C4-2B (cell line): ENCODE measurements at regions not wholly inside any gene's neighbourhood (a gene's known extent, or its start where the extent isn't known, plus 50 kb on each side); places are given as distances from the start of the nearest gene placed in this dataset.

Source experiments
- CTCF ChIP-seq: fragments of 450-650 bp; conservative IDR thresholded peaks from 2 replicates; pipeline ENCODE4 v1.5.1; 2017; ENCODE audit warnings: mild to moderate bottlenecking
- ZFX ChIP-seq: fragments of 450-650 bp; IDR thresholded peaks from 2 replicates; pipeline ENCODE4 v1.6.1; 2017

DNA sequence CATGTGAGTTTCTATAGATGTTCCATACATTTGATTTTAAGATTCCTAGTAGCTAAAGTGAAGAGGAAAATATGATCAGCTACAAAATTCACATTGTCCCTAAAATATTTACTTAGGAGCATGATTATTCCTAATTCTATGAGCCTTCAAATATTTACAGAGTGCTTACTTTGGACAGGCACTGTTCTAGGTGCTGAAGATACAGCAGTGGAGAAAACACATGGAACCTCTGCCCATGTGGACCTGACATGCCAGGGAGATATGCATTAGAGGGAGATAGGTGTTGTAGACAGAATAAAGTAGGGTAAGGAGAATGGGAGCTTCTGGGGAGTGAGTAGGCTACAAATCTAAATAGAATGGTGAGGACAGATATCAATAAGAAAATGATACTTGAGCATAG is 62.6 kb upstream of the TACR1 start:
- TF ChIP-seq CTCF (no peak), ZFX (no peak)
